GM21528 (cell line): ENCODE measurements at regions not wholly inside any gene's neighbourhood (a gene's known extent, or its start where the extent isn't known, plus 50 kb on each side); places are given as distances from the start of the nearest gene placed in this dataset.

ENCODE experiments used
- ATAC-seq: cut with Tn5 transposase; IDR thresholded peaks from one replicate; pipeline ENCODE4 v1.9.1; 2021; ENCODE audit warnings: mild to moderate bottlenecking, moderate library complexity; ENCODE audit not compliant: unreplicated experiment, low FRiP score

GRCh38 chr11:92879086-92879485, 90.4 kb upstream of the MTNR1B start:
- ATAC-seq: no peak

GRCh38 chr11:92880381-92880780, 89.1 kb upstream of the MTNR1B start:
- no peak for ATAC-seq

GRCh38 chr11:92881940-92882450, 87.5 kb upstream of the MTNR1B start:
- ATAC-seq: no peak

- ATAC-seq: no peak
These were observed 86.4 kb upstream of the MTNR1B start for GRCh38 chr11:92882828-92883611.

GRCh38 chr11:92885600-92885999, 83.9 kb upstream of the MTNR1B start:
- no peak for ATAC-seq

GRCh38 chr11:92886243-92886905, 83.1 kb upstream of the MTNR1B start:
- ATAC-seq: peak; percentile 86

- no peak for ATAC-seq
These were observed 80.8 kb upstream of the MTNR1B start for GRCh38 chr11:92888696-92889095.

- no peak for ATAC-seq
These were observed 78.6 kb upstream of the MTNR1B start for GRCh38 chr11:92890846-92891245.

- ATAC-seq: no peak
These were observed 76.4 kb upstream of the MTNR1B start for GRCh38 chr11:92892802-92893684.

GRCh38 chr11:92894197-92894596, 75.3 kb upstream of the MTNR1B start:
- no peak for ATAC-seq

- no peak for ATAC-seq
These were observed 72.0 kb upstream of the MTNR1B start for GRCh38 chr11:92897487-92897886.

GRCh38 chr11:92902417-92902816, 67.0 kb upstream of the MTNR1B start:
- no peak for ATAC-seq

GRCh38 chr11:92907671-92908070, 61.8 kb upstream of the MTNR1B start:
- no peak for ATAC-seq

GRCh38 chr11:92909214-92909613, 60.2 kb upstream of the MTNR1B start:
- no peak for ATAC-seq

- ATAC-seq: no peak
These were observed 58.0 kb upstream of the MTNR1B start for GRCh38 chr11:92911478-92911877.

- no peak for ATAC-seq
These were observed 53.9 kb upstream of the MTNR1B start for GRCh38 chr11:92915551-92915950.

GRCh38 chr11:92916299-92916698, 53.2 kb upstream of the MTNR1B start:
- ATAC-seq: no peak

- ATAC-seq: no peak
These were observed 51.5 kb upstream of the MTNR1B start for GRCh38 chr11:92917927-92918326.

- no peak for ATAC-seq
These were observed 50.4 kb upstream of the MTNR1B start for GRCh38 chr11:92919048-92919447.
